HepG2 (cell line): ENCODE measurements at regions not wholly inside any gene's neighbourhood (a gene's known extent, or its start where the extent isn't known, plus 50 kb on each side); places are given as distances from the start of the nearest gene placed in this dataset.
"Not testable (repeated sequence)": the region's sequence is repeated elsewhere in the genome, so short reads cannot be mapped to it uniquely, and the experiment has no call there.

Experiments used
- ATAC-seq: fragments of 200-7000 bp; cut with Tn5 transposase; 3 replicates; pipeline ENCODE4 v1.9.1; 2020; ENCODE audit warnings: mild to moderate bottlenecking, moderate library complexity
- BruUV-seq: library from RNA; stranded (reverse); fragments of 400-500 nt; replicated peaks from 2 replicates; lab custom pipeline; 2021; lab: Mats Ljungman, UMichigan
- CTCF ChIA-PET: fragments of 300-600 bp; formaldehyde crosslinking; extraction: SDS; loops from one replicate; lab custom pipeline; 2021; ENCODE audit warnings: low total read pairs, inconsistent platforms, low intra/inter-chr PET ratio; lab: Yijun Ruan, JAX
- POLR2A ChIA-PET: fragments of 350-600 bp; sonication (Branson Sonifier 250); formaldehyde crosslinking; loops from one replicate; lab custom pipeline; 2020; ENCODE audit warnings: antibody characterized with exemption, inconsistent platforms; lab: Yijun Ruan, JAX
- DNase-seq: peaks from one replicate; pipeline ENCODE4 v3.0.0-alpha.2; 2015; ENCODE audit warnings: low spot score
- FAIRE-seq: peaks from 3 replicates; lab custom pipeline; 2011; peaks lifted over from hg19 to GRCh38; lab: Jason Lieb, UNC
- H2AFZ ChIP-seq: one replicate; pipeline ENCODE4 v1.6.1; 2011; ENCODE audit warnings: low read length, inconsistent platforms
- H3K27ac ChIP-seq: fragments of 300-600 bp; 3 replicates; pipeline ENCODE4 v1.8.0; 2011; ENCODE audit warnings: mixed run types, mild to moderate bottlenecking, mixed read lengths, low read length, inconsistent platforms; ENCODE audit not compliant: insufficient read depth; ENCODE audit errors: extremely low read length
- H3K27me3 ChIP-seq, 2 experiments: fragments of 200-600 bp in 1 of 2; 2 replicates in 1 of 2; 3 replicates in 1 of 2; pipeline versions ENCODE4 v1.6.0 to v1.8.0; 2011; ENCODE audit warnings: low read length in 2 of 2, mild to moderate bottlenecking in 2 of 2, moderate library complexity in 2 of 2, inconsistent platforms in 1 of 2; ENCODE audit not compliant: insufficient read depth in 2 of 2, control insufficient read depth in 1 of 2
- H3K36me3 ChIP-seq, 2 experiments: fragments of 200-600 bp in 1 of 2; replicated peaks in 1 of 2; 2 replicates in 1 of 2; 3 replicates in 1 of 2; pipeline versions ENCODE4 v1.5.1 to v1.8.0; 2011; ENCODE audit warnings: low read length in 2 of 2, inconsistent platforms in 1 of 2; ENCODE audit not compliant: insufficient read depth in 2 of 2, control insufficient read depth in 1 of 2
- H3K4me1 ChIP-seq: 2 replicates; pipeline ENCODE4 v1.5.1; 2012; ENCODE audit warnings: low read length, inconsistent platforms; ENCODE audit not compliant: insufficient read depth
- H3K4me2 ChIP-seq: 2 replicates; pipeline ENCODE4 v1.6.0; 2011; ENCODE audit warnings: low read depth, low read length, inconsistent platforms
- H3K4me3 ChIP-seq, 3 experiments: fragments of 200-600 bp in 1 of 3; sonication (generic), shearing (Covaris generic) in 1 of 3; replicated peaks in 1 of 3; 2 replicates each; pipeline ENCODE4 v1.5.1; 2011 to 2016; ENCODE audit warnings: low read length in 3 of 3, inconsistent platforms in 2 of 3, low read depth in 2 of 3, mild to moderate bottlenecking in 2 of 3, control low read depth in 1 of 3, mixed read lengths in 1 of 3; ENCODE audit not compliant: insufficient read depth in 1 of 3
- H3K79me2 ChIP-seq: one replicate; pipeline ENCODE4 v1.6.1; 2011; ENCODE audit warnings: low read length, inconsistent platforms; ENCODE audit not compliant: insufficient read depth
- H3K9ac ChIP-seq: 2 replicates; pipeline ENCODE4 v1.6.0; 2011; ENCODE audit warnings: mild to moderate bottlenecking, low read depth, low read length, inconsistent platforms; ENCODE audit not compliant: insufficient read depth
- H3K9me3 ChIP-seq: 2 replicates; pipeline ENCODE4 v1.5.1; 2012; ENCODE audit warnings: mild to moderate bottlenecking, low read length
- H4K20me1 ChIP-seq: 2 replicates; pipeline ENCODE4 v1.6.0; 2011; ENCODE audit warnings: inconsistent platforms, mild to moderate bottlenecking, low read length, moderate library complexity; ENCODE audit not compliant: insufficient read depth
- FOSL1 ChIP-seq: sonication (generic); formaldehyde crosslinking; IDR thresholded peaks from 2 replicates; pipeline ENCODE4 v1.9.0; 2021; ENCODE audit warnings: missing genetic modification reagents, borderline replicate concordance
- HDAC1 ChIP-seq: sonication (generic); formaldehyde crosslinking; IDR thresholded peaks from 2 replicates; pipeline ENCODE4 v1.5.1; 2020; ENCODE audit warnings: mild to moderate bottlenecking, missing genetic modification reagents
- JUN ChIP-seq: sonication (generic); formaldehyde crosslinking; IDR thresholded peaks from 2 replicates; pipeline ENCODE4 v1.4.0; 2020; ENCODE audit warnings: mild to moderate bottlenecking, missing genetic modification reagents
- NFYB ChIP-seq: sonication (generic); formaldehyde crosslinking; IDR thresholded peaks from 2 replicates; pipeline ENCODE4 v1.4.0; 2020; ENCODE audit warnings: missing genetic modification reagents
- PHF8 ChIP-seq: sonication (generic); formaldehyde crosslinking; IDR thresholded peaks from 2 replicates; pipeline ENCODE4 v1.5.0; 2020; ENCODE audit warnings: missing genetic modification reagents
- ZFAT ChIP-seq: sonication (generic); formaldehyde crosslinking; conservative IDR thresholded peaks from 2 replicates; pipeline ENCODE4 v1.8.1; 2023; ENCODE audit warnings: missing genetic modification reagents, inconsistent platforms
- ZMAT3 ChIP-seq: sonication (generic); formaldehyde crosslinking; conservative IDR thresholded peaks from 2 replicates; pipeline ENCODE4 v1.7.0; 2021; ENCODE audit warnings: missing genetic modification reagents
- ZNF549 ChIP-seq: sonication (generic); formaldehyde crosslinking; IDR thresholded peaks from 2 replicates; pipeline ENCODE4 v1.5.0; 2020; ENCODE audit warnings: missing genetic modification reagents
- WGBS: methylation state at CpG from one replicate; pipeline ENCODE4 v1.1.6; 2017; ENCODE audit warnings: low lambda C conversion rate; 5-methylcytosine and 5-hydroxymethylcytosine counted together
- in situ Hi-C: cut with HindIII; loops from 2 replicates; pipeline ENCODE4 v1.10.0; 2017; ENCODE audit warnings: low pct_unique_long_range_greater_than_20kb; ENCODE audit not compliant: extremely low pct_ligation_motif_present
- intact Hi-C: fragments of 100-400 bp; cut with micrococcal nuclease; formaldehyde crosslinking; loops from one replicate; pipeline ENCODE4 v1.10.0; 2022; ENCODE audit not compliant: unreplicated experiment
- TF ChIP-seq, protein P1 (sequence below): sonication (generic); formaldehyde crosslinking; IDR thresholded peaks from 2 replicates; pipeline ENCODE4 v1.4.0; 2020; ENCODE audit warnings: mild to moderate bottlenecking, low read depth, missing genetic modification reagents
- TF ChIP-seq, protein P2 (sequence below): IDR thresholded peaks from 2 replicates; pipeline ENCODE4 v1.6.1; 2016; ENCODE audit warnings: missing compliant biosample characterization, missing genetic modification reagents, borderline replicate concordance

DNA sequence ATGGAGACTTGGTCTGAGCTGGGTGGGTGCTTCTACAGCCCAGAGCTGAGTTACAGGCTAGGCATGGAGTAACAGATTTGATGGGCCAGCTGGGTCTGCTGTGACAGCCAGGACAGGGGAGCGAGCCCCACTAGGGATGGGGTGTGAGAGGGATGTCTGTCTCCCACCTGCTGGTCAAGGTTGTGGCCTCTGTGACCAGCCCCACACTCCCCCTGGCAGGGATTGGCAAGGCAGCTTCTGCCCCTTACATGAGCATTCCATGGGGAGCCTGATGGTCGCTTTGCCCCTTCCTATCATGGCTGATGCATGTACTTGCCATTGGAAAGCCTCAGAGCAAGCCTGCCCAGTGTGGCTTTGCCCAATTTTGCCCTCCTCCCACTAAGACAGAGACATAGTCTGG lies 162.0 kb upstream of the FIGN start (continued):
- TF ChIP-seq, protein P1, sequence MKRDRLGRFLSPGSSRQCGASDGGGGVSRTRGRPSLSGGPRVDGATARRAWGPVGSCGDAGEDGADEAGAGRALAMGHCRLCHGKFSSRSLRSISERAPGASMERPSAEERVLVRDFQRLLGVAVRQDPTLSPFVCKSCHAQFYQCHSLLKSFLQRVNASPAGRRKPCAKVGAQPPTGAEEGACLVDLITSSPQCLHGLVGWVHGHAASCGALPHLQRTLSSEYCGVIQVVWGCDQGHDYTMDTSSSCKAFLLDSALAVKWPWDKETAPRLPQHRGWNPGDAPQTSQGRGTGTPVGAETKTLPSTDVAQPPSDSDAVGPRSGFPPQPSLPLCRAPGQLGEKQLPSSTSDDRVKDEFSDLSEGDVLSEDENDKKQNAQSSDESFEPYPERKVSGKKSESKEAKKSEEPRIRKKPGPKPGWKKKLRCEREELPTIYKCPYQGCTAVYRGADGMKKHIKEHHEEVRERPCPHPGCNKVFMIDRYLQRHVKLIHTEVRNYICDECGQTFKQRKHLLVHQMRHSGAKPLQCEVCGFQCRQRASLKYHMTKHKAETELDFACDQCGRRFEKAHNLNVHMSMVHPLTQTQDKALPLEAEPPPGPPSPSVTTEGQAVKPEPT (CRISPR knock-in tag): no peak
- TF ChIP-seq, all 625 proteins: peak for 0

DNA sequence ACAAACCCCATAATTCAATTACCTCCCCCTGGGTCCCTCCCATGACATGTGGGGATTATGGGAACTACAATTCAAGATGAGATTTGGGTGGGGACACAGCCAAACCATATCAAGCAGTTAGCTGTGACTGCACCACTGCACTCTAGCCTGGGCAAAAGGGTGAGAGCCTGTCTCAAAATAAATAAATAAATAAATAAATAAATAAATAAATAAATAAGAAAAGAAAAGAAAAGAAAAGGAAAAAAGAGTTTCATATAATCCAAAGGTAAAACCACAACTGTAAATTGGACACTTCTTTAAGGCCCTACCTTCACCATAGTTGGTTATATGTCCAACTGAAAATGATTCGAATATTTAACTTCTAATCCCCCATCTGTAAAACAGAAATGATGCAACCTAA lies 157.6 kb upstream of the FIGN start:
- BruUV-seq, H2AFZ ChIP-seq, H3K9ac ChIP-seq, CTCF ChIA-PET, DNase-seq, in situ Hi-C loops, H3K4me1 ChIP-seq, H4K20me1 ChIP-seq, ATAC-seq, intact Hi-C loops, FAIRE-seq, H3K36me3 ChIP-seq, H3K4me2 ChIP-seq, H3K27me3 ChIP-seq, POLR2A ChIA-PET, H3K27ac ChIP-seq, H3K4me3 ChIP-seq, H3K79me2 ChIP-seq: not testable (repeated sequence)
- WGBS: 0% methylated on average over 1 of the region's 1 CpG
- peaks cover 21% of the 10 kb centered on the region; the same call in 1 of the 2 replicates for H3K9me3 ChIP-seq

DNA sequence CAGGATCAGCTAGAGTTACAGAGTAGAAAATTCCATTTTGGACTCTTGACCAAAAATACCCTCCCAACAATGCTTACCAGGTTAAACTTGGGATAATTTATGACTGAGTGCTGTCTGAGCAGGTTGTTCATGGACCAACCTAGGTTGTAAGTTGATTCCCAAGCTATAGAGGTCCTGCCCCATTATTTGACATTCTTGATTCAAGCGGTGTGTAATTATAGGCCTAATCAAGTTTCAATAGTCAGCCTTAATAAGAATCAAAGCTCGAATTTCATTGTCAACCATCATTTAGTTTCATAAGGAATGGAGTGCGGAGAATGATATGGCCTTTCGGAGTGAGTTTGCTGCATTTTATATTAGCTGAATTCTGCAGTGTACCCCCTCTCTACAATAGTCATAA lies 152.8 kb upstream of the FIGN start:
- ChIA-PET CTCF (no interaction called here), POLR2A (no interaction called here)
- WGBS: 55% methylated on average over 4 of the region's 4 CpGs
- H3K36me3 ChIP-seq: no peaks in the 10 kb centered on the region
- no peak for DNase-seq
- H3K27ac ChIP-seq: no peak overlapping the region
- no peak overlapping the region for H3K4me3 ChIP-seq
- H4K20me1 ChIP-seq: no peaks in the 10 kb centered on the region
- no peak overlapping the region for H3K4me2 ChIP-seq
- no peak for ATAC-seq
- intact Hi-C loops (no loop called here), in situ Hi-C loops (loop anchor here (10.0 kb wide), 1 partner anchor 544 kb away; no protein-coding TSS in a partner anchor)
- H2AFZ ChIP-seq: no peak overlapping the region
- no peaks in the 10 kb centered on the region for H3K4me1 ChIP-seq
- no peaks in the 10 kb centered on the region for H3K27me3 ChIP-seq
- no peak overlapping the region for H3K9ac ChIP-seq
- TF ChIP-seq ZMAT3: no peak
- no peak for TF ChIP-seq FOSL1
- TF ChIP-seq HDAC1 (CRISPR knock-in tag): no peak
- TF ChIP-seq ZNF549 (CRISPR knock-in tag): no peak
- no peak for TF ChIP-seq JUN (CRISPR knock-in tag)
- TF ChIP-seq NFYB: no peak
- no peak for TF ChIP-seq ZFAT (CRISPR knock-in tag)
- no peak for TF ChIP-seq PHF8
- TF ChIP-seq, protein P2, sequence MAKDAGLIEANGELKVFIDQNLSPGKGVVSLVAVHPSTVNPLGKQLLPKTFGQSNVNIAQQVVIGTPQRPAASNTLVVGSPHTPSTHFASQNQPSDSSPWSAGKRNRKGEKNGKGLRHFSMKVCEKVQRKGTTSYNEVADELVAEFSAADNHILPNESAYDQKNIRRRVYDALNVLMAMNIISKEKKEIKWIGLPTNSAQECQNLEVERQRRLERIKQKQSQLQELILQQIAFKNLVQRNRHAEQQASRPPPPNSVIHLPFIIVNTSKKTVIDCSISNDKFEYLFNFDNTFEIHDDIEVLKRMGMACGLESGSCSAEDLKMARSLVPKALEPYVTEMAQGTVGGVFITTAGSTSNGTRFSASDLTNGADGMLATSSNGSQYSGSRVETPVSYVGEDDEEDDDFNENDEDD (CRISPR knock-in tag): no peak
- FAIRE-seq: no peak
- no TSS peak for BruUV-seq
- H3K79me2 ChIP-seq: no peaks in the 10 kb centered on the region
- 0 out of 2 replicates have a peak, but pooled peaks cover 10% of the 10 kb centered on the region for H3K9me3 ChIP-seq
